HEK293 (cell line): ENCODE measurements at regions not wholly inside any gene's neighbourhood (a gene's known extent, or its start where the extent isn't known, plus 50 kb on each side); places are given as distances from the start of the nearest gene placed in this dataset.

Experiments
- CTCF ChIA-PET: fragments of 350-600 bp; formaldehyde crosslinking; extraction: SDS; loops from one replicate; lab custom pipeline; 2021; ENCODE audit warnings: antibody characterized with exemption; lab: Yijun Ruan, JAX
- POLR2A ChIA-PET: fragments of 300-600 bp; formaldehyde crosslinking; extraction: SDS; loops from one replicate; lab custom pipeline; 2020; ENCODE audit warnings: antibody characterized with exemption, inconsistent platforms; lab: Yijun Ruan, JAX
- H3K27ac ChIP-seq: fragments of 200-500 bp; sonication (Bioruptor generic); 2 replicates; pipeline ENCODE4 v1.5.1; 2014; ENCODE audit warnings: low read depth, low read length, control low read depth, inconsistent platforms; ENCODE audit errors: extremely low read depth
- H3K36me3 ChIP-seq, 2 experiments: fragments of 200-500 bp in 1 of 2; sonication (Bioruptor generic) in 1 of 2; 1 replicate in 1 of 2; 2 replicates in 1 of 2; pipeline ENCODE4 v1.5.1; 2014 to 2017; ENCODE audit warnings: inconsistent platforms in 2 of 2, low read length in 2 of 2; ENCODE audit not compliant: control insufficient read depth in 2 of 2, insufficient read depth in 1 of 2
- H3K4me1 ChIP-seq: fragments of 200-500 bp; sonication (Bioruptor generic); 2 replicates; pipeline ENCODE4 v1.5.1; 2014; ENCODE audit warnings: mild to moderate bottlenecking, low read length, inconsistent platforms; ENCODE audit not compliant: control insufficient read depth, insufficient read depth
- H3K4me3 ChIP-seq: 2 replicates; pipeline ENCODE4 v1.5.1; 2011; ENCODE audit warnings: low read depth, mild to moderate bottlenecking, control low read depth, low read length, moderate library complexity
- H3K9me3 ChIP-seq: fragments of 200-500 bp; sonication (Bioruptor generic); 2 replicates; pipeline ENCODE4 v1.5.1; 2014; ENCODE audit warnings: low read depth, low read length, inconsistent platforms; ENCODE audit not compliant: control insufficient read depth, insufficient read depth
- ELK4 ChIP-seq: IDR thresholded peaks from 2 replicates; pipeline ENCODE4 v1.6.1; 2011; ENCODE audit warnings: mild to moderate bottlenecking, low read depth, low read length, borderline replicate concordance
- KLF9 ChIP-seq: fragments of 450-650 bp; formaldehyde crosslinking; IDR thresholded peaks from 2 replicates; pipeline ENCODE4 v1.5.1; 2016; ENCODE audit warnings: missing biosample characterization, missing genetic modification characterization, low read depth
- MEIS1 ChIP-seq: sonication (generic); formaldehyde crosslinking; IDR thresholded peaks from 2 replicates; pipeline ENCODE4 v1.8.1; 2022; ENCODE audit warnings: missing genetic modification reagents, mild to moderate bottlenecking, borderline replicate concordance
- PRDM1 ChIP-seq: fragments of 450-650 bp; formaldehyde crosslinking; IDR thresholded peaks from 2 replicates; pipeline ENCODE4; 2016; ENCODE audit warnings: missing biosample characterization, missing genetic modification characterization
- SCRT1 ChIP-seq: fragments of 450-650 bp; formaldehyde crosslinking; IDR thresholded peaks from 2 replicates; pipeline ENCODE4 v1.5.1; 2016; ENCODE audit warnings: missing biosample characterization, missing genetic modification characterization, borderline replicate concordance
- SP7 ChIP-seq: fragments of 450-650 bp; formaldehyde crosslinking; IDR thresholded peaks from 2 replicates; pipeline ENCODE4 v1.5.1; 2016; ENCODE audit warnings: missing biosample characterization, missing genetic modification characterization
- ZBTB49 ChIP-seq: fragments of 450-650 bp; formaldehyde crosslinking; IDR thresholded peaks from 2 replicates; pipeline ENCODE4 v1.5.1; 2016; ENCODE audit warnings: missing biosample characterization, missing genetic modification characterization, low read depth
- ZBTB7A ChIP-seq: fragments of 450-650 bp; formaldehyde crosslinking; IDR thresholded peaks from 2 replicates; pipeline ENCODE4 v1.5.1; 2016; ENCODE audit warnings: low read depth, missing biosample characterization, missing genetic modification characterization
- ZEB2 ChIP-seq: fragments of 450-650 bp; formaldehyde crosslinking; IDR thresholded peaks from 2 replicates; pipeline ENCODE4 v1.5.1; 2016; ENCODE audit warnings: missing biosample characterization, missing genetic modification characterization
- ZNF148 ChIP-seq: fragments of 450-650 bp; formaldehyde crosslinking; IDR thresholded peaks from 2 replicates; pipeline ENCODE4 v1.5.0; 2017; ENCODE audit warnings: missing biosample characterization, missing genetic modification characterization, borderline replicate concordance
- ZNF214 ChIP-seq: fragments of 450-650 bp; formaldehyde crosslinking; IDR thresholded peaks from 2 replicates; pipeline ENCODE4 v1.5.1; 2017; ENCODE audit warnings: missing biosample characterization, mild to moderate bottlenecking, missing genetic modification characterization, borderline replicate concordance
- ZNF221 ChIP-seq: fragments of 450-650 bp; formaldehyde crosslinking; IDR thresholded peaks from 2 replicates; pipeline ENCODE4 v1.5.1; 2017; ENCODE audit warnings: missing biosample characterization, missing genetic modification characterization, borderline replicate concordance
- ZNF223 ChIP-seq: fragments of 450-650 bp; formaldehyde crosslinking; IDR thresholded peaks from 2 replicates; pipeline ENCODE4 v1.5.1; 2016; ENCODE audit warnings: missing biosample characterization, missing genetic modification characterization
- ZNF302 ChIP-seq: fragments of 450-650 bp; formaldehyde crosslinking; IDR thresholded peaks from 2 replicates; pipeline ENCODE4 v1.5.1; 2016; ENCODE audit warnings: missing biosample characterization, missing genetic modification characterization, low read depth
- ZNF341 ChIP-seq: fragments of 450-650 bp; formaldehyde crosslinking; IDR thresholded peaks from 2 replicates; pipeline ENCODE4; 2016; ENCODE audit warnings: low read depth, missing biosample characterization, missing genetic modification characterization
- ZNF48 ChIP-seq: fragments of 450-650 bp; formaldehyde crosslinking; IDR thresholded peaks from 2 replicates; pipeline ENCODE4 v1.5.1; 2016; ENCODE audit warnings: missing biosample characterization, missing genetic modification characterization
- ZNF510 ChIP-seq: fragments of 450-650 bp; formaldehyde crosslinking; IDR thresholded peaks from 2 replicates; pipeline ENCODE4 v1.5.1; 2018; ENCODE audit warnings: mild to moderate bottlenecking, missing genetic modification characterization, missing biosample characterization; ENCODE audit not compliant: insufficient replicate concordance
- ZNF560 ChIP-seq: fragments of 450-650 bp; formaldehyde crosslinking; IDR thresholded peaks from 2 replicates; pipeline ENCODE4 v1.5.1; 2017; ENCODE audit warnings: missing biosample characterization, missing genetic modification characterization, borderline replicate concordance
- ZNF580 ChIP-seq: fragments of 450-650 bp; formaldehyde crosslinking; IDR thresholded peaks from 2 replicates; pipeline ENCODE4 v1.5.1; 2016; ENCODE audit warnings: missing biosample characterization, missing genetic modification characterization
- ZNF623 ChIP-seq: fragments of 450-650 bp; formaldehyde crosslinking; IDR thresholded peaks from 2 replicates; pipeline ENCODE4 v1.5.1; 2016; ENCODE audit warnings: missing biosample characterization, missing genetic modification characterization
- ZNF658 ChIP-seq: fragments of 450-650 bp; formaldehyde crosslinking; IDR thresholded peaks from 2 replicates; pipeline ENCODE4; 2016; ENCODE audit warnings: missing biosample characterization, missing genetic modification characterization
- ZNF677 ChIP-seq: fragments of 450-650 bp; IDR thresholded peaks from 2 replicates; pipeline ENCODE4 v1.5.0; 2018; ENCODE audit warnings: missing biosample characterization, mild to moderate bottlenecking, missing genetic modification characterization, moderate library complexity
- ZNF707 ChIP-seq: fragments of 450-650 bp; formaldehyde crosslinking; IDR thresholded peaks from 2 replicates; pipeline ENCODE4 v1.5.1; 2016; ENCODE audit warnings: missing biosample characterization, missing genetic modification characterization
- ZNF768 ChIP-seq: fragments of 450-650 bp; formaldehyde crosslinking; IDR thresholded peaks from 2 replicates; pipeline ENCODE4 v1.5.1; 2018; ENCODE audit warnings: missing biosample characterization, mild to moderate bottlenecking, missing genetic modification characterization
- ZNF830 ChIP-seq: fragments of 450-650 bp; IDR thresholded peaks from 2 replicates; pipeline ENCODE4 v1.5.0; 2018; ENCODE audit warnings: missing biosample characterization, missing genetic modification characterization, low read depth, mild to moderate bottlenecking, moderate library complexity

- TF ChIP-seq ZBTB49 (tag by site-specific recombination) (no peak), ZNF677 (tag by site-specific recombination) (no peak), ZNF302 (tag by site-specific recombination) (no peak), ZNF221 (tag by site-specific recombination) (no peak), ZNF623 (tag by site-specific recombination) (no peak), ZNF768 (no peak), ZNF658 (tag by site-specific recombination) (no peak), ZNF707 (no peak), MEIS1 (CRISPR knock-in tag) (no peak), ZNF341 (tag by site-specific recombination) (no peak), ZNF510 (no peak)
- CTCF ChIA-PET = interaction anchor here (0.6 to 1.0 kb wide), 2 partner anchors 11 to 48 kb away, joined by 3 to 4 read pairs; no protein-coding TSS in a partner anchor
- Histone ChIP-seq H3K9me3 (no peaks in the 10 kb centered on the region), H3K4me3 (no peak overlapping the region), H3K27ac (no peak overlapping the region), H3K36me3 (no peaks in the 10 kb centered on the region), H3K4me1 (no peaks in the 10 kb centered on the region)
- POLR2A ChIA-PET = no interaction called here
Observed at GRCh38 chr14:59009967-59010366, 178.5 kb upstream of the DAAM1 start.

- CTCF ChIA-PET = no interaction called here
- no peak for TF ChIP-seq ZNF214 (tag by site-specific recombination)
- TF ChIP-seq ZNF830 (tag by site-specific recombination) = no peak
- TF ChIP-seq ZNF560 (tag by site-specific recombination) = no peak
- TF ChIP-seq ZEB2 (tag by site-specific recombination) = no peak
- TF ChIP-seq SP7 (tag by site-specific recombination) = no peak
- H3K9me3 ChIP-seq = no peaks in the 10 kb centered on the region
Observed at GRCh38 chr14:59013672-59014298, 174.7 kb upstream of the DAAM1 start.

GRCh38 chr14:59015482-59015881 lies 173.0 kb upstream of the DAAM1 start:
- TF ChIP-seq ELK4 (no peak), KLF9 (tag by site-specific recombination) (no peak), ZNF148 (tag by site-specific recombination) (no peak), SCRT1 (no peak), ZNF580 (tag by site-specific recombination) (no peak), ZNF48 (tag by site-specific recombination) (no peak), PRDM1 (tag by site-specific recombination) (no peak), ZNF223 (tag by site-specific recombination) (no peak), ZBTB7A (tag by site-specific recombination) (no peak)
- POLR2A ChIA-PET = no interaction called here
- H3K4me1 ChIP-seq = no peaks in the 10 kb centered on the region
- H3K4me3 ChIP-seq = no peak overlapping the region
- CTCF ChIA-PET = interaction anchor here (1.0 to 2.1 kb wide), 2 partner anchors 12 to 40 kb away, joined by 3 to 5 read pairs; no protein-coding TSS in a partner anchor
- H3K36me3 ChIP-seq = no peaks in the 10 kb centered on the region
- no peak overlapping the region for H3K27ac ChIP-seq
- H3K9me3 ChIP-seq = no peaks in the 10 kb centered on the region

More at GRCh38 chr14:59013672-59014298, 174.7 kb upstream of the DAAM1 start:
- H3K4me1 ChIP-seq = no peaks in the 10 kb centered on the region
- POLR2A ChIA-PET = no interaction called here
- no peak overlapping the region for H3K27ac ChIP-seq
- H3K4me3 ChIP-seq = no peak overlapping the region
- H3K36me3 ChIP-seq = no peaks in the 10 kb centered on the region
